ENCODE measurements at regions not wholly inside any gene's neighbourhood (a gene's known extent, or its start where the extent isn't known, plus 50 kb on each side); places are given as distances from the start of the nearest gene placed in this dataset.

- TF ChIP-seq CTCF (IDR thresholded peaks at IDR 0.05; ENCODE audit: insufficient read depth, low read depth, low read length) (no peak), EZH2 (IDR thresholded peaks at IDR 0.05; ENCODE audit: insufficient read depth, low read length) (no peak)
Measured at GRCh38 chr6:113560376-113560775, 296.8 kb upstream of the MARCKS start.
